ENCODE measurements at regions not wholly inside any gene's neighbourhood (a gene's known extent, or its start where the extent isn't known, plus 50 kb on each side); places are given as distances from the start of the nearest gene placed in this dataset.

GRCh38 chr18:2430191-2430590 lies 141.1 kb downstream of the METTL4 start:
- Histone ChIP-seq H3K9me3 (ENCODE audit: low read depth, low read length) (no peaks in the 10 kb centered on the region), H3K27me3 (ENCODE audit: insufficient read depth, low read length) (no peaks in the 10 kb centered on the region), H4K20me1 (ENCODE audit: insufficient read depth, low read length) (no peaks in the 10 kb centered on the region), H3K4me3 (ENCODE audit: insufficient read depth, low read length) (no peak overlapping the region), H3K79me2 (ENCODE audit: insufficient read depth, low read length) (no peaks in the 10 kb centered on the region), H3K36me3 (ENCODE audit: insufficient read depth, low read length) (no peaks in the 10 kb centered on the region), H3K4me2 (ENCODE audit: insufficient read depth, low read length) (no peak overlapping the region), H2AFZ (ENCODE audit: low read length) (no peak overlapping the region), H3K27ac (ENCODE audit: low read depth, low read length) (no peak overlapping the region), H3K4me1 (ENCODE audit: insufficient read depth, low read length) (peaks cover 7% of the 10 kb centered on the region)
- DNase-seq (ENCODE audit: insufficient read length, low spot score, missing footprints), result no peak
- TF ChIP-seq CTCF (IDR thresholded peaks at IDR 0.05; ENCODE audit: extremely low read depth, low read depth, low read length), result no peak

GRCh38 chr18:2431806-2432205 lies 139.5 kb downstream of the METTL4 start:
- Histone ChIP-seq H3K27ac (ENCODE audit: low read depth, low read length) (no peak overlapping the region), H3K79me2 (ENCODE audit: insufficient read depth, low read length) (no peaks in the 10 kb centered on the region), H3K36me3 (ENCODE audit: insufficient read depth, low read length) (no peaks in the 10 kb centered on the region), H3K4me3 (ENCODE audit: insufficient read depth, low read length) (no peak overlapping the region), H3K27me3 (ENCODE audit: insufficient read depth, low read length) (no peaks in the 10 kb centered on the region), H3K9me3 (ENCODE audit: low read depth, low read length) (no peaks in the 10 kb centered on the region), H3K4me1 (ENCODE audit: insufficient read depth, low read length) (no peaks in the 10 kb centered on the region), H3K4me2 (ENCODE audit: insufficient read depth, low read length) (no peak overlapping the region), H4K20me1 (ENCODE audit: insufficient read depth, low read length) (no peaks in the 10 kb centered on the region), H2AFZ (ENCODE audit: low read length) (no peak overlapping the region)
- no peak for TF ChIP-seq CTCF (IDR thresholded peaks at IDR 0.05; ENCODE audit: extremely low read depth, low read depth, low read length)
- no peak for DNase-seq (ENCODE audit: insufficient read length, low spot score, missing footprints)

- no peaks in the 10 kb centered on the region for H4K20me1 ChIP-seq (ENCODE audit: insufficient read depth, low read length)
- H3K36me3 ChIP-seq (ENCODE audit: insufficient read depth, low read length), result no peaks in the 10 kb centered on the region
- H3K27me3 ChIP-seq (ENCODE audit: insufficient read depth, low read length), result no peaks in the 10 kb centered on the region
- no peaks in the 10 kb centered on the region for H3K79me2 ChIP-seq (ENCODE audit: insufficient read depth, low read length)
- no peaks in the 10 kb centered on the region for H3K9me3 ChIP-seq (ENCODE audit: low read depth, low read length)
- no peak overlapping the region for H2AFZ ChIP-seq (ENCODE audit: low read length)
- no peak overlapping the region for H3K4me2 ChIP-seq (ENCODE audit: insufficient read depth, low read length)
- no peak for TF ChIP-seq CTCF (IDR thresholded peaks at IDR 0.05; ENCODE audit: extremely low read depth, low read depth, low read length)
- H3K4me3 ChIP-seq (ENCODE audit: insufficient read depth, low read length), result no peak overlapping the region
- DNase-seq (ENCODE audit: insufficient read length, low spot score, missing footprints), result no peak
- no peak overlapping the region for H3K27ac ChIP-seq (ENCODE audit: low read depth, low read length)
- H3K4me1 ChIP-seq (ENCODE audit: insufficient read depth, low read length), result no peaks in the 10 kb centered on the region
These were observed 137.9 kb downstream of the METTL4 start for GRCh38 chr18:2433366-2433765.

GRCh38 chr18:2441544-2441943 lies 129.8 kb downstream of the METTL4 start:
- Histone ChIP-seq H3K27ac (ENCODE audit: low read depth, low read length) (no peak overlapping the region), H2AFZ (ENCODE audit: low read length) (no peak overlapping the region), H3K4me3 (ENCODE audit: insufficient read depth, low read length) (no peak overlapping the region), H3K4me2 (ENCODE audit: insufficient read depth, low read length) (no peak overlapping the region), H3K9me3 (ENCODE audit: low read depth, low read length) (no peaks in the 10 kb centered on the region), H3K36me3 (ENCODE audit: insufficient read depth, low read length) (no peaks in the 10 kb centered on the region), H3K79me2 (ENCODE audit: insufficient read depth, low read length) (no peaks in the 10 kb centered on the region), H3K27me3 (ENCODE audit: insufficient read depth, low read length) (no peaks in the 10 kb centered on the region), H4K20me1 (ENCODE audit: insufficient read depth, low read length) (no peaks in the 10 kb centered on the region), H3K4me1 (ENCODE audit: insufficient read depth, low read length) (peaks cover 6% of the 10 kb centered on the region)
- peak; percentile 46 for DNase-seq (ENCODE audit: insufficient read length, low spot score, missing footprints)
- TF ChIP-seq CTCF (IDR thresholded peaks at IDR 0.05; ENCODE audit: extremely low read depth, low read depth, low read length), result no peak

All from osteoblast (primary cell).